ENCODE measurements at regions not wholly inside any gene's neighbourhood (a gene's known extent, or its start where the extent isn't known, plus 50 kb on each side); places are given as distances from the start of the nearest gene placed in this dataset.

GRCh38 chr12:80032946-80033345 is 66.4 kb upstream of the OTOGL start:
- TF ChIP-seq CTCF (conservative IDR thresholded peaks at IDR 0.05; ENCODE audit: low read length), result no peak
- peak; percentile 20 for DNase-seq (ENCODE audit: low read depth)
- no peak overlapping the region for H3K4me3 ChIP-seq (ENCODE audit: low read length)

DNA sequence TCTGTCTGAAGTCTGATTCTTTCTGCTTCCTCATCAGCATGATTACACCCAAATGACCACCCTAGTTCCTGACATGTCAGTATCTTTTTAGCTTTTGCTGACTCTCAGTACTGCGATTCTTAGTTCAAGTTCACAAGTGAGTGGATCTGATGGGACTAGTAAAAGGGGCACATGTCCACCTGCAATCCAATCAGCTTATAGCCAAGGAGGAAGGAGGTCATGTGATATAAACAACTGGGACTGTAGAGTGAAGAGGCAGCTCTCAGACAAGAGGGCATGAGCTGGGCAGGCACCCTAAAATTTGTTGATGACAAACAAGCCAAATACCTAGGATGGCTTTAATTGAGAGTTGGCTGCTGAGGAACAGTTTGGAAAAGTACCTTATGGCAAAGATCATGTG is 68.1 kb upstream of the OTOGL start:
- H3K4me3 ChIP-seq (ENCODE audit: low read length), result no peak overlapping the region
- DNase-seq (ENCODE audit: low read depth), result no peak
- no peak for TF ChIP-seq CTCF (conservative IDR thresholded peaks at IDR 0.05; ENCODE audit: low read length)

GRCh38 chr12:80025638-80026037 is 73.7 kb upstream of the OTOGL start:
- no peak for TF ChIP-seq CTCF (conservative IDR thresholded peaks at IDR 0.05; ENCODE audit: low read length)
- no peak for DNase-seq (ENCODE audit: low read depth)
- no peak overlapping the region for H3K4me3 ChIP-seq (ENCODE audit: low read length)

DNA sequence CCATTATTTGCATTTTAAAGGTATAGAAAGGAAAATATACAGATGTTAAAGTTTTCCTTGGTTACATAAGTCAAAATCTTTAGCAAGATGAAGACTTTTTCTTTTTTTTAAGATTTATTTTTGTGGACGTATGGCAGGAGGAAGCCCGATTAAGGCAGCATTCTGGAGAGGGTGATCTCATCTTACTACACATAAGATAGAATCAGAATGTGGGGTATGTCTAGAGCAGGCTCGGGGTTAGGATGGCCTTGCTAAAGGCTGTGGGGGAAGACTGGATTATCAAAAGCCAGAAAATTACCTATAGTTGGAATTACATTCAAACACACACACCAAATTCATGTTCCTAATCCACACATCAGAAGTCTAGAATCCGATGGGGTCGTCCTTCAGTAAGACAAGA is 79.6 kb upstream of the OTOGL start:
- no peak for TF ChIP-seq CTCF (conservative IDR thresholded peaks at IDR 0.05; ENCODE audit: low read length)
- DNase-seq (ENCODE audit: low read depth), result no peak
- no peak overlapping the region for H3K4me3 ChIP-seq (ENCODE audit: low read length)

- DNase-seq (ENCODE audit: low read depth), result no peak
- no peak for TF ChIP-seq CTCF (conservative IDR thresholded peaks at IDR 0.05; ENCODE audit: low read length)
Observed at GRCh38 chr12:80018119-80018518, 81.2 kb upstream of the OTOGL start.

DNA sequence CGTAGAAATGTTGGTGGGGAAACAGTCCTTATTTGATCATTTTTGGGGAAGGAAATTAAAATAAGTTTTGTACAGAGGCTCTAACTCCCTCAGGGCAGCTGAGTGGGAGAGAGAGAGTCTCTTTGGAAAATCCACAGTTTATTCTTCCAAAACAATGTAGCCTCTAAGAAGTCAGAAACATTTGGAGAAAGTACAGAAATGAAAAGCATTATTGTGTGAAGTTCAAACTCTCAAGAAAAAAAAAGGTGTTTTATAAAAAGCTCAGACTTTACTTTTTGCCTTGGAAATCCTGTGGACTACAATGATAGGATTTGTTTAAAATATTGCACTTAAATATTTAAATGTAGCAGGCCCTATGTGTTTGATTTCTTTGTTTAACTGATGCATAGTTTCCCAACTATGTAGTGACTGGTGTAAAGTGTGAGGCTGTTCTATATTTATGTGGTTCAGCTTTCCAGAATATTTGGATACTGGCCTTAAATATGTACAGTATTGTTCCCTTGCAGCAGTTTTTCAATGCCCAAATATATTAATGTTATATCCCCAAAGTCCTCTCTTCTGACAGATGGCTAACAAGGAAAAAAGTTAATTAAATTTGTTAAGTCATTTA is 82.0 kb upstream of the OTOGL start:
- DNase-seq (ENCODE audit: low read depth), result no peak
- H3K4me3 ChIP-seq (ENCODE audit: low read length), result no peak overlapping the region

More at GRCh38 chr12:80018119-80018518, 81.2 kb upstream of the OTOGL start:
- H3K4me3 ChIP-seq (ENCODE audit: low read length), result no peak overlapping the region

More for the DNA sequence above, 82.0 kb upstream of the OTOGL start:
- TF ChIP-seq CTCF (conservative IDR thresholded peaks at IDR 0.05; ENCODE audit: low read length), result no peak

Data from AG10803 (cell line).